ENCODE measurements at regions not wholly inside any gene's neighbourhood (a gene's known extent, or its start where the extent isn't known, plus 50 kb on each side); places are given as distances from the start of the nearest gene placed in this dataset.

GRCh38 chr2:183812091-183812490, 687.8 kb downstream of the NUP35 start:
- Histone ChIP-seq H3K9ac (ENCODE audit: control insufficient read depth, extremely low read depth, insufficient read depth, low read length) (no peak overlapping the region), H3K4me1 (ENCODE audit: control insufficient read depth, extremely low read depth, insufficient read depth, low read length) (no peaks in the 10 kb centered on the region), H3K27me3 (ENCODE audit: control insufficient read depth, extremely low read depth, insufficient read depth, low read length) (no peaks in the 10 kb centered on the region), H4K20me1 (ENCODE audit: control insufficient read depth, extremely low read depth, insufficient read depth, low read length) (no peaks in the 10 kb centered on the region), H3K36me3 (ENCODE audit: control insufficient read depth in 2 of 2, extremely low read depth in 1 of 2, insufficient read depth in 2 of 2, low read length in 2 of 2) (no peaks in the 10 kb centered on the region), H3K4me2 (ENCODE audit: control insufficient read depth, extremely low read depth, insufficient read depth, low read depth, low read length) (no peak overlapping the region), H3K79me2 (ENCODE audit: control insufficient read depth, insufficient read depth, low read length) (no peaks in the 10 kb centered on the region), H3K9me1 (ENCODE audit: control insufficient read depth, extremely low read depth, insufficient read depth, low read length) (no peaks in the 10 kb centered on the region), H3K27ac (ENCODE audit: control insufficient read depth, insufficient read depth, low read length) (no peak overlapping the region), H3K4me3 (ENCODE audit: control insufficient read depth in 2 of 3, extremely low read depth in 1 of 3, insufficient read depth in 2 of 3, low read depth in 1 of 3, low read length in 3 of 3) (no peak overlapping the region), H3K9me3 (ENCODE audit: control insufficient read depth, low read depth, low read length) (no peaks in the 10 kb centered on the region), H2AFZ (ENCODE audit: control insufficient read depth, low read length) (no peak overlapping the region)
- dilution Hi-C loops (cut with MboI; ENCODE audit: extremely low pct_ligation_motif_present, low sequenced_read_pairs), result no loop called here
- no peak for DNase-seq (ENCODE audit: low read depth, low spot score)
- no peak for FAIRE-seq
- TF ChIP-seq CTCF (optimal IDR thresholded peaks at IDR 0.05 in 1 of 3, IDR thresholded peaks at IDR 0.05 in 1 of 3, conservative IDR thresholded peaks at IDR 0.05 in 1 of 3; ENCODE audit: extremely low read depth in 1 of 3, insufficient read depth in 2 of 3, low read length in 3 of 3), result no peak
- TF ChIP-seq EZH2 (IDR thresholded peaks at IDR 0.05; ENCODE audit: low read length), result no peak

- dilution Hi-C loops (cut with MboI; ENCODE audit: extremely low pct_ligation_motif_present, low sequenced_read_pairs), result no loop called here
- TF ChIP-seq EZH2 (IDR thresholded peaks at IDR 0.05; ENCODE audit: low read length) (no peak), CTCF (optimal IDR thresholded peaks at IDR 0.05 in 1 of 3, IDR thresholded peaks at IDR 0.05 in 1 of 3, conservative IDR thresholded peaks at IDR 0.05 in 1 of 3; ENCODE audit: extremely low read depth in 1 of 3, insufficient read depth in 2 of 3, low read length in 3 of 3) (no peak)
- Histone ChIP-seq H3K9me3 (ENCODE audit: control insufficient read depth, low read depth, low read length) (no peaks in the 10 kb centered on the region), H3K36me3 (ENCODE audit: control insufficient read depth in 2 of 2, extremely low read depth in 1 of 2, insufficient read depth in 2 of 2, low read length in 2 of 2) (no peaks in the 10 kb centered on the region), H3K4me1 (ENCODE audit: control insufficient read depth, extremely low read depth, insufficient read depth, low read length) (no peaks in the 10 kb centered on the region), H4K20me1 (ENCODE audit: control insufficient read depth, extremely low read depth, insufficient read depth, low read length) (no peaks in the 10 kb centered on the region), H3K9ac (ENCODE audit: control insufficient read depth, extremely low read depth, insufficient read depth, low read length) (no peak overlapping the region), H3K79me2 (ENCODE audit: control insufficient read depth, insufficient read depth, low read length) (no peaks in the 10 kb centered on the region), H2AFZ (ENCODE audit: control insufficient read depth, low read length) (no peak overlapping the region), H3K9me1 (ENCODE audit: control insufficient read depth, extremely low read depth, insufficient read depth, low read length) (no peaks in the 10 kb centered on the region), H3K27ac (ENCODE audit: control insufficient read depth, insufficient read depth, low read length) (no peak overlapping the region), H3K27me3 (ENCODE audit: control insufficient read depth, extremely low read depth, insufficient read depth, low read length) (no peaks in the 10 kb centered on the region), H3K4me2 (ENCODE audit: control insufficient read depth, extremely low read depth, insufficient read depth, low read depth, low read length) (no peak overlapping the region), H3K4me3 (ENCODE audit: control insufficient read depth in 2 of 3, extremely low read depth in 1 of 3, insufficient read depth in 2 of 3, low read depth in 1 of 3, low read length in 3 of 3) (no peak overlapping the region)
- FAIRE-seq, result no peak
- no peak for DNase-seq (ENCODE audit: low read depth, low spot score)
These were observed 701.5 kb downstream of the NUP35 start for GRCh38 chr2:183825710-183826109.

Data from keratinocyte (primary cell).